Karpas-422 (cell line): ENCODE measurements at regions not wholly inside any gene's neighbourhood (a gene's known extent, or its start where the extent isn't known, plus 50 kb on each side); places are given as distances from the start of the nearest gene placed in this dataset.

Experiments used
- DNase-seq: peaks from one replicate; pipeline ENCODE4 v3.0.0-alpha.2; 2015
- H2AFZ ChIP-seq: fragments of 200-600 bp; sonication (generic); 2 replicates; pipeline ENCODE4 v1.6.1; 2014; ENCODE audit warnings: antibody characterized with exemption, low read length, mixed read lengths
- H3K27ac ChIP-seq: fragments of 200-600 bp; sonication (generic); 2 replicates; pipeline ENCODE4 v1.5.1; 2014; ENCODE audit warnings: mild to moderate bottlenecking, low read length, moderate library complexity
- H3K27me3 ChIP-seq: fragments of 200-600 bp; sonication (generic); 2 replicates; pipeline ENCODE4 v1.6.1; 2014; ENCODE audit warnings: low read length, mixed read lengths
- H3K36me3 ChIP-seq: fragments of 200-600 bp; sonication (generic); 2 replicates; pipeline ENCODE4 v1.6.1; 2014; ENCODE audit warnings: low read length, mixed read lengths; ENCODE audit not compliant: insufficient read depth
- H3K4me1 ChIP-seq: fragments of 200-600 bp; sonication (generic); 2 replicates; pipeline ENCODE4 v1.6.1; 2014; ENCODE audit warnings: mild to moderate bottlenecking, low read length, mixed read lengths
- H3K4me2 ChIP-seq: fragments of 200-600 bp; sonication (generic); 2 replicates; pipeline ENCODE4 v1.6.1; 2014; ENCODE audit warnings: low read length, low read depth, mild to moderate bottlenecking; ENCODE audit not compliant: poor library complexity, severe bottlenecking
- H3K4me3 ChIP-seq: fragments of 200-600 bp; sonication (generic); 2 replicates; pipeline ENCODE4 v1.5.1; 2014; ENCODE audit warnings: mild to moderate bottlenecking, antibody characterized with exemption, low read length, mixed read lengths
- H3K79me2 ChIP-seq: fragments of 200-600 bp; sonication (generic); 2 replicates; pipeline ENCODE4 v1.6.1; 2014; ENCODE audit warnings: mild to moderate bottlenecking, low read length, mixed read lengths
- H3K9ac ChIP-seq: fragments of 200-600 bp; sonication (generic); 2 replicates; pipeline ENCODE4 v1.6.0; 2014; ENCODE audit warnings: low read length
- H3K9me2 ChIP-seq: fragments of 200-600 bp; sonication (generic), shearing (Covaris generic); replicated peaks from 2 replicates; pipeline ENCODE4 v1.6.0; 2014; ENCODE audit warnings: mild to moderate bottlenecking, low read length, moderate library complexity; ENCODE audit not compliant: insufficient read depth
- H3K9me3 ChIP-seq: fragments of 300-700, 200-600 bp; sonication (generic); 2 replicates; pipeline ENCODE4 v1.6.1; 2014; ENCODE audit warnings: low read length, mixed read lengths
- H4K20me1 ChIP-seq: fragments of 200-600 bp; sonication (generic); 2 replicates; pipeline ENCODE4 v1.6.1; 2014; ENCODE audit warnings: mild to moderate bottlenecking, antibody characterized with exemption, low read length, low read depth; ENCODE audit not compliant: insufficient read depth

GRCh38 chr7:19405541-19405940 lies 260.3 kb upstream of the FERD3L start:
- Histone ChIP-seq H3K27me3 (no peaks in the 10 kb centered on the region), H3K4me1 (no peaks in the 10 kb centered on the region), H4K20me1 (no peaks in the 10 kb centered on the region), H3K9me3 (no peaks in the 10 kb centered on the region), H2AFZ (no peak overlapping the region), H3K9me2 (no peaks in the 10 kb centered on the region), H3K79me2 (no peaks in the 10 kb centered on the region), H3K9ac (no peak overlapping the region), H3K27ac (no peak overlapping the region), H3K36me3 (no peaks in the 10 kb centered on the region), H3K4me2 (no peak overlapping the region), H3K4me3 (no peak overlapping the region)
- no peak for DNase-seq

GRCh38 chr7:19404912-19405329 lies 259.7 kb upstream of the FERD3L start:
- H4K20me1 ChIP-seq = no peaks in the 10 kb centered on the region
- H3K4me1 ChIP-seq = no peaks in the 10 kb centered on the region
- no peaks in the 10 kb centered on the region for H3K36me3 ChIP-seq
- H3K4me3 ChIP-seq = no peak overlapping the region
- H3K27ac ChIP-seq = no peak overlapping the region
- H3K4me2 ChIP-seq = no peak overlapping the region
- no peak overlapping the region for H3K9ac ChIP-seq
- no peak overlapping the region for H2AFZ ChIP-seq
- DNase-seq = no peak
- H3K79me2 ChIP-seq = no peaks in the 10 kb centered on the region
- H3K9me2 ChIP-seq = no peaks in the 10 kb centered on the region
- no peaks in the 10 kb centered on the region for H3K27me3 ChIP-seq
- H3K9me3 ChIP-seq = no peaks in the 10 kb centered on the region

- no peaks in the 10 kb centered on the region for H4K20me1 ChIP-seq
- no peak overlapping the region for H3K27ac ChIP-seq
- DNase-seq = no peak
These were observed 258.5 kb upstream of the FERD3L start for GRCh38 chr7:19403691-19404090.

GRCh38 chr7:19401461-19401860 lies 256.2 kb upstream of the FERD3L start:
- Histone ChIP-seq H3K4me3 (no peak overlapping the region), H4K20me1 (no peaks in the 10 kb centered on the region), H3K27ac (no peak overlapping the region), H3K9ac (no peak overlapping the region), H3K27me3 (no peaks in the 10 kb centered on the region), H3K36me3 (no peaks in the 10 kb centered on the region), H3K9me2 (no peaks in the 10 kb centered on the region), H3K9me3 (no peaks in the 10 kb centered on the region), H3K79me2 (no peaks in the 10 kb centered on the region), H2AFZ (no peak overlapping the region), H3K4me1 (no peaks in the 10 kb centered on the region), H3K4me2 (no peak overlapping the region)
- no peak for DNase-seq

More at GRCh38 chr7:19403691-19404090, 258.5 kb upstream of the FERD3L start:
- H3K36me3 ChIP-seq = no peaks in the 10 kb centered on the region
- H3K4me2 ChIP-seq = no peak overlapping the region
- H3K4me3 ChIP-seq = no peak overlapping the region
- H3K9ac ChIP-seq = no peak overlapping the region
- no peak overlapping the region for H2AFZ ChIP-seq
- H3K9me3 ChIP-seq = no peaks in the 10 kb centered on the region
- H3K4me1 ChIP-seq = no peaks in the 10 kb centered on the region
- no peaks in the 10 kb centered on the region for H3K79me2 ChIP-seq
- H3K9me2 ChIP-seq = no peaks in the 10 kb centered on the region
- no peaks in the 10 kb centered on the region for H3K27me3 ChIP-seq

GRCh38 chr7:19400758-19401254 lies 255.6 kb upstream of the FERD3L start:
- no peak overlapping the region for H3K27ac ChIP-seq
- no peaks in the 10 kb centered on the region for H3K36me3 ChIP-seq

GRCh38 chr7:19397911-19398310 lies 252.7 kb upstream of the FERD3L start:
- H3K9ac ChIP-seq = no peak overlapping the region
- H3K9me2 ChIP-seq = no peaks in the 10 kb centered on the region
- H3K79me2 ChIP-seq = no peaks in the 10 kb centered on the region
- no peak overlapping the region for H3K4me3 ChIP-seq
- no peak overlapping the region for H3K27ac ChIP-seq
- no peaks in the 10 kb centered on the region for H4K20me1 ChIP-seq
- no peaks in the 10 kb centered on the region for H3K4me1 ChIP-seq
- no peak overlapping the region for H2AFZ ChIP-seq
- H3K4me2 ChIP-seq = no peak overlapping the region
- H3K9me3 ChIP-seq = no peaks in the 10 kb centered on the region
- no peak for DNase-seq
- no peaks in the 10 kb centered on the region for H3K36me3 ChIP-seq
- no peaks in the 10 kb centered on the region for H3K27me3 ChIP-seq

More at GRCh38 chr7:19400758-19401254, 255.6 kb upstream of the FERD3L start:
- H3K79me2 ChIP-seq = no peaks in the 10 kb centered on the region
- H3K4me3 ChIP-seq = no peak overlapping the region
- no peaks in the 10 kb centered on the region for H3K9me2 ChIP-seq
- no peaks in the 10 kb centered on the region for H3K9me3 ChIP-seq
- H2AFZ ChIP-seq = no peak overlapping the region
- H3K9ac ChIP-seq = no peak overlapping the region
- no peak overlapping the region for H3K4me2 ChIP-seq
- H4K20me1 ChIP-seq = no peaks in the 10 kb centered on the region
- no peaks in the 10 kb centered on the region for H3K27me3 ChIP-seq
- DNase-seq = no peak
- no peaks in the 10 kb centered on the region for H3K4me1 ChIP-seq

- no peaks in the 10 kb centered on the region for H3K79me2 ChIP-seq
- no peak for DNase-seq
- no peak overlapping the region for H3K4me3 ChIP-seq
- no peaks in the 10 kb centered on the region for H3K9me3 ChIP-seq
- H3K27me3 ChIP-seq = no peaks in the 10 kb centered on the region
- no peaks in the 10 kb centered on the region for H3K9me2 ChIP-seq
- no peak overlapping the region for H3K9ac ChIP-seq
- H4K20me1 ChIP-seq = no peaks in the 10 kb centered on the region
- H3K27ac ChIP-seq = no peak overlapping the region
- H3K4me2 ChIP-seq = no peak overlapping the region
- H3K36me3 ChIP-seq = no peaks in the 10 kb centered on the region
- no peaks in the 10 kb centered on the region for H3K4me1 ChIP-seq
- no peak overlapping the region for H2AFZ ChIP-seq
These were observed 247.0 kb upstream of the FERD3L start for GRCh38 chr7:19392246-19392645.

GRCh38 chr7:19390795-19391194 lies 245.6 kb upstream of the FERD3L start:
- H3K9ac ChIP-seq = no peak overlapping the region
- no peaks in the 10 kb centered on the region for H3K36me3 ChIP-seq
- no peak for DNase-seq
- no peaks in the 10 kb centered on the region for H4K20me1 ChIP-seq
- H3K27me3 ChIP-seq = no peaks in the 10 kb centered on the region
- H3K4me3 ChIP-seq = no peak overlapping the region
- H3K27ac ChIP-seq = no peak overlapping the region
- H3K4me1 ChIP-seq = no peaks in the 10 kb centered on the region
- H3K9me3 ChIP-seq = no peaks in the 10 kb centered on the region
- H2AFZ ChIP-seq = no peak overlapping the region
- no peak overlapping the region for H3K4me2 ChIP-seq
- H3K79me2 ChIP-seq = no peaks in the 10 kb centered on the region
- H3K9me2 ChIP-seq = no peaks in the 10 kb centered on the region

- no peak overlapping the region for H3K4me2 ChIP-seq
- H3K9me3 ChIP-seq = no peaks in the 10 kb centered on the region
- H3K27me3 ChIP-seq = no peaks in the 10 kb centered on the region
- no peaks in the 10 kb centered on the region for H3K4me1 ChIP-seq
- H3K36me3 ChIP-seq = no peaks in the 10 kb centered on the region
- no peak overlapping the region for H2AFZ ChIP-seq
- H3K4me3 ChIP-seq = no peak overlapping the region
- no peaks in the 10 kb centered on the region for H3K79me2 ChIP-seq
- DNase-seq = no peak
- no peaks in the 10 kb centered on the region for H3K9me2 ChIP-seq
- H4K20me1 ChIP-seq = no peaks in the 10 kb centered on the region
- no peak overlapping the region for H3K9ac ChIP-seq
- H3K27ac ChIP-seq = no peak overlapping the region
These were observed 236.1 kb upstream of the FERD3L start for GRCh38 chr7:19381321-19381720.
